Fibroblast of the conjunctiva (primary cell): ENCODE measurements at regions not wholly inside any gene's neighbourhood (a gene's known extent, or its start where the extent isn't known, plus 50 kb on each side); places are given as distances from the start of the nearest gene placed in this dataset.
A peak's percentile ranks its signal among the peaks of the same experiment; 100 is the strongest.
"Not testable (repeated sequence)": the region's sequence is repeated elsewhere in the genome, so short reads cannot be mapped to it uniquely, and the experiment has no call there.

Experiments used
- DNase-seq: peaks from one replicate; pipeline ENCODE4 v3.0.0-alpha.2; 2010; ENCODE audit warnings: low read depth

GRCh38 chr4:181108237-181108636 lies 1135.0 kb upstream of the TENM3 start:
- DNase-seq = no peak

GRCh38 chr4:181119186-181119585 lies 1124.0 kb upstream of the TENM3 start:
- DNase-seq = no peak

- DNase-seq = no peak
Observed at GRCh38 chr4:181121733-181122132, 1121.5 kb upstream of the TENM3 start.

GRCh38 chr4:181127171-181127570 lies 1116.0 kb upstream of the TENM3 start:
- no peak for DNase-seq

- DNase-seq = not testable (repeated sequence)
Observed at GRCh38 chr4:181130317-181130716, 1112.9 kb upstream of the TENM3 start.

GRCh38 chr4:181137351-181137750 lies 1105.9 kb upstream of the TENM3 start:
- no peak for DNase-seq

GRCh38 chr4:181138116-181138515 lies 1105.1 kb upstream of the TENM3 start:
- DNase-seq = no peak

GRCh38 chr4:181140037-181140603 lies 1103.1 kb upstream of the TENM3 start:
- peak; percentile 66 for DNase-seq

GRCh38 chr4:181143250-181143854 lies 1099.8 kb upstream of the TENM3 start:
- DNase-seq = peak; percentile 69

- no peak for DNase-seq
Observed at GRCh38 chr4:181146051-181146450, 1097.2 kb upstream of the TENM3 start.

GRCh38 chr4:181147416-181147951 lies 1095.7 kb upstream of the TENM3 start:
- no peak for DNase-seq

- DNase-seq = no peak
Observed at GRCh38 chr4:181148470-181148869, 1094.7 kb upstream of the TENM3 start.

- no peak for DNase-seq
Observed at GRCh38 chr4:181150191-181150590, 1093.0 kb upstream of the TENM3 start.

- DNase-seq = no peak
Observed at GRCh38 chr4:181151856-181152255, 1091.3 kb upstream of the TENM3 start.

GRCh38 chr4:181157647-181158046 lies 1085.6 kb upstream of the TENM3 start:
- DNase-seq = no peak

- DNase-seq = no peak
Observed at GRCh38 chr4:181158971-181159370, 1084.2 kb upstream of the TENM3 start.

GRCh38 chr4:181161669-181162068 lies 1081.5 kb upstream of the TENM3 start:
- no peak for DNase-seq

GRCh38 chr4:181162266-181162665 lies 1080.9 kb upstream of the TENM3 start:
- DNase-seq = no peak

GRCh38 chr4:181162676-181163075 lies 1080.5 kb upstream of the TENM3 start:
- DNase-seq = no peak

GRCh38 chr4:181166742-181167399 lies 1076.3 kb upstream of the TENM3 start:
- no peak for DNase-seq

- no peak for DNase-seq
Observed at GRCh38 chr4:181168011-181168805, 1075.0 kb upstream of the TENM3 start.

GRCh38 chr4:181173046-181173445 lies 1070.2 kb upstream of the TENM3 start:
- no peak for DNase-seq

GRCh38 chr4:181176306-181176705 lies 1066.9 kb upstream of the TENM3 start:
- no peak for DNase-seq
